T-helper 2 cell treated with Interferon-gamma antibody and Interleukin-4, amounts not matched to agents 5 μg/mL and 100 μg/mL, for 36 hours (primary cell): ENCODE measurements at regions not wholly inside any gene's neighbourhood (a gene's known extent, or its start where the extent isn't known, plus 50 kb on each side); places are given as distances from the start of the nearest gene placed in this dataset.
"Not testable (repeated sequence)": the region's sequence is repeated elsewhere in the genome, so short reads cannot be mapped to it uniquely, and the experiment has no call there.

ENCODE experiments used
- DNase-seq: peaks from one replicate; pipeline ENCODE4 v3.0.0; 2021; ENCODE audit warnings: low spot score
- H3K27ac Mint-ChIP-seq: one replicate; pipeline ENCODE4 v1.8.0; 2021; ENCODE audit warnings: mild to moderate bottlenecking, mixed read lengths
- H3K27me3 Mint-ChIP-seq: one replicate; pipeline ENCODE4 v1.8.0; 2021; ENCODE audit warnings: low read depth, mixed read lengths
- H3K36me3 Mint-ChIP-seq: one replicate; pipeline ENCODE4 v1.8.0; 2021; ENCODE audit warnings: low read depth, mixed read lengths
- H3K4me1 Mint-ChIP-seq: one replicate; pipeline ENCODE4 v1.8.0; 2021; ENCODE audit warnings: low read depth, mixed read lengths
- H3K4me3 Mint-ChIP-seq: one replicate; pipeline ENCODE4 v1.8.0; 2022; ENCODE audit warnings: mild to moderate bottlenecking, moderate library complexity, mixed read lengths
- H3K9me3 Mint-ChIP-seq: one replicate; pipeline ENCODE4 v1.8.0; 2021; ENCODE audit warnings: mixed read lengths

GRCh38 chr10:23493711-23494110, 54.8 kb downstream of the OTUD1 start:
- H3K36me3 Mint-ChIP-seq = no peaks in the 10 kb centered on the region
- DNase-seq = no peak
- peaks cover 7% of the 10 kb centered on the region for H3K27me3 Mint-ChIP-seq
- no peaks in the 10 kb centered on the region for H3K9me3 Mint-ChIP-seq
- H3K27ac Mint-ChIP-seq = no peak overlapping the region
- no peaks in the 10 kb centered on the region for H3K4me1 Mint-ChIP-seq
- no peak overlapping the region for H3K4me3 Mint-ChIP-seq

DNA sequence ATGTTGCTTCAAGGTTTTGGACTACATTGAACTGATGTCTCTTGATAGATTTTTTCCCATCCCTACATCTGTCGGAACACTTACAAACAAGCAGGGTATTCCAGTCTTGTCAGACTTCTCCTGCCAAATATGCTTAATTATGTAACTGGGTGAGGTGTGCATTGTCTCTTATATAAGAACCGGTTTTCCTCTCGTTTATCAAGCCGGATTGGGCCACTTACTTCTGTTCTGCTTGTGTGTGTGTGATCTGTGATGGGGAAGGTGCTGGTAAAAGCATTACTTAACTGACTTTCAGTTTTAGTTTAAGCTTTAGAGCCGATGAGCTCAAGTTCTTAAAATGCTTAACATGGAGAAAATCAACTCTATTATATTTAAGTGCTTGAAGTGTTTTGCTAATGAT, 57.9 kb downstream of the OTUD1 start:
- no peak for DNase-seq
- H3K4me1 Mint-ChIP-seq = no peaks in the 10 kb centered on the region
- no peaks in the 10 kb centered on the region for H3K9me3 Mint-ChIP-seq
- no peak overlapping the region for H3K4me3 Mint-ChIP-seq
- no peaks in the 10 kb centered on the region for H3K36me3 Mint-ChIP-seq
- no peak overlapping the region for H3K27ac Mint-ChIP-seq
- H3K27me3 Mint-ChIP-seq = peaks cover 5% of the 10 kb centered on the region

GRCh38 chr10:23499372-23500132, 60.7 kb downstream of the OTUD1 start:
- no peaks in the 10 kb centered on the region for H3K9me3 Mint-ChIP-seq
- H3K27ac Mint-ChIP-seq = no peak overlapping the region
- no peak for DNase-seq
- H3K4me1 Mint-ChIP-seq = no peaks in the 10 kb centered on the region
- H3K36me3 Mint-ChIP-seq = no peaks in the 10 kb centered on the region
- H3K27me3 Mint-ChIP-seq = peaks cover 5% of the 10 kb centered on the region
- H3K4me3 Mint-ChIP-seq = no peak overlapping the region

GRCh38 chr10:23505797-23506465, 67.1 kb downstream of the OTUD1 start:
- no peak for DNase-seq
- Mint-ChIP-seq H3K27ac (no peak overlapping the region), H3K27me3 (no peaks in the 10 kb centered on the region), H3K36me3 (no peaks in the 10 kb centered on the region), H3K4me1 (no peaks in the 10 kb centered on the region), H3K4me3 (no peak overlapping the region), H3K9me3 (no peaks in the 10 kb centered on the region)

GRCh38 chr10:23512355-23513058, 73.6 kb downstream of the OTUD1 start:
- Mint-ChIP-seq H3K36me3 (no peaks in the 10 kb centered on the region), H3K9me3 (peaks cover 3% of the 10 kb centered on the region), H3K4me3 (no peak overlapping the region), H3K27me3 (no peaks in the 10 kb centered on the region), H3K27ac (no peak overlapping the region), H3K4me1 (peaks cover 14% of the 10 kb centered on the region)
- no peak for DNase-seq

DNA sequence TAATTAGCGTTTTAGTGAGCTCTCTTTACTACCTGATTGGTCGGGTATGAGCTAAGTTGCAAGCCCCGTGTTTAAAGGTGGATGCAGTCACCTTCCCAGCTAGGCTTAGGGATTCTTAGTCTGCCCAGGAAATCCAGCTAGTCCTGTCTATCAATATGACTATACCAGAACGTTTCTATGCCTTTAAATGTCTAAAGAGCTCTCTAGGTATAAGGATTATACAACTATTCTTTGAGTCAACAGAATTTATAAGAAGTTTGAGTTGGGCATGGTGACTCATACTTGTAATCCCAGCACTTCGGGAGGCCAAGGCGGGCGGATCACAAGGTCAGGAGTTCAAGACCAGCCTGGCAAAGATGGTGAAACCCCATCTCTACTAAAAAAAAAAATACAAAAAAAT, 74.7 kb downstream of the OTUD1 start:
- H3K36me3 Mint-ChIP-seq, H3K27ac Mint-ChIP-seq, DNase-seq, H3K4me3 Mint-ChIP-seq, H3K9me3 Mint-ChIP-seq, H3K27me3 Mint-ChIP-seq: not testable (repeated sequence)
- peaks cover 14% of the 10 kb centered on the region for H3K4me1 Mint-ChIP-seq

DNA sequence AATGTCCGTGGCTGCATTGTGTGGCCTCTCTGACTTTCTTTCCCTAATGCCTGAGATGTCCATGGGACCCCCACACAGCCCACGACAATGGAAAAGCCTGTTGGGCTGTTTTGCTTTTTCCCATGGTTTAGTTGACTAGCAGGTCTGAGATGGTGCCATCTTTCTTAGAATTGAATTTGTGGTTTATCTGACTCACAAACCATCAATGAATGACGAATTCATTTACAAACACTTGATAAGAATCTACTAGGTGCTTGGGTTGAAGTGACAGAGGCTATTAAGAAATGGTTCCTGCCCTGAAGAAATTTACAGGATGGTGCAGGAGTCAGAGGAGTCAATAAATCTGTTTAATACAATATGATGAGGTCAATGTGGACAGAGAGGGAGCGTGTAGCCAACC, 75.4 kb downstream of the OTUD1 start:
- Mint-ChIP-seq H3K4me1 (peaks cover 14% of the 10 kb centered on the region), H3K27ac (peak overlapping the region; percentile 9), H3K9me3 (peaks cover 3% of the 10 kb centered on the region), H3K4me3 (no peak overlapping the region), H3K27me3 (peaks cover 4% of the 10 kb centered on the region), H3K36me3 (no peaks in the 10 kb centered on the region)
- peak; percentile 19 for DNase-seq

- no peak overlapping the region for H3K27ac Mint-ChIP-seq
- peaks cover 9% of the 10 kb centered on the region for H3K27me3 Mint-ChIP-seq
- H3K4me1 Mint-ChIP-seq = peaks cover 14% of the 10 kb centered on the region
- no peak overlapping the region for H3K4me3 Mint-ChIP-seq
- no peak for DNase-seq
- peaks cover 3% of the 10 kb centered on the region for H3K9me3 Mint-ChIP-seq
- H3K36me3 Mint-ChIP-seq = no peaks in the 10 kb centered on the region
Observed at GRCh38 chr10:23516530-23516929, 77.7 kb downstream of the OTUD1 start.

- DNase-seq = no peak
- Mint-ChIP-seq H3K27me3 (peaks cover 9% of the 10 kb centered on the region), H3K27ac (no peak overlapping the region), H3K36me3 (no peaks in the 10 kb centered on the region), H3K4me3 (no peak overlapping the region), H3K4me1 (peaks cover 13% of the 10 kb centered on the region), H3K9me3 (peaks cover 3% of the 10 kb centered on the region)
Observed at GRCh38 chr10:23517155-23517554, 78.3 kb downstream of the OTUD1 start.

- Mint-ChIP-seq H3K27ac (no peak overlapping the region), H3K27me3 (peaks cover 9% of the 10 kb centered on the region), H3K9me3 (no peaks in the 10 kb centered on the region), H3K4me1 (no peaks in the 10 kb centered on the region), H3K4me3 (no peak overlapping the region), H3K36me3 (no peaks in the 10 kb centered on the region)
- DNase-seq = no peak
Observed at GRCh38 chr10:23521735-23522134, 82.9 kb downstream of the OTUD1 start.

DNA sequence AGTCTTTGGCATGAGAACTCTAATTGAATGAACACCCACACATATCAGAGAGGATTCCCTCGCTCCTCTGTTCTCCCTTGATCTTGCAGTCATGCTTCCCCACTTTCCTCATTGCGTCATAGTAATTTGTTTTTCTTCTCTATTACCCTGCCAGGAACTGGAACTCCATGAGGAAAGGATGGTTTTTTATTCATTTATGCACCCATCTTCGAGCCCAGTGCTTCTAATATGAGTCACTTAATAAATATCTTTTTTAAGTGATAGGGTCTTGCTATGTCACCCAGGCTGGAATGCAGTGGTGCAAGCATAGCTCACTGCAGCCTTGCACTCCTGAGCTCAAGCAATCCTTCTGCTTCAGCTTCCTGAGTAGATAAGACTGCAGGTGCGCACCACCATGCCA, 83.5 kb downstream of the OTUD1 start:
- Mint-ChIP-seq H3K9me3 (no peaks in the 10 kb centered on the region), H3K27ac (no peak overlapping the region), H3K4me1 (no peaks in the 10 kb centered on the region), H3K4me3 (no peak overlapping the region), H3K27me3 (peaks cover 9% of the 10 kb centered on the region), H3K36me3 (no peaks in the 10 kb centered on the region)
- DNase-seq = no peak

DNA sequence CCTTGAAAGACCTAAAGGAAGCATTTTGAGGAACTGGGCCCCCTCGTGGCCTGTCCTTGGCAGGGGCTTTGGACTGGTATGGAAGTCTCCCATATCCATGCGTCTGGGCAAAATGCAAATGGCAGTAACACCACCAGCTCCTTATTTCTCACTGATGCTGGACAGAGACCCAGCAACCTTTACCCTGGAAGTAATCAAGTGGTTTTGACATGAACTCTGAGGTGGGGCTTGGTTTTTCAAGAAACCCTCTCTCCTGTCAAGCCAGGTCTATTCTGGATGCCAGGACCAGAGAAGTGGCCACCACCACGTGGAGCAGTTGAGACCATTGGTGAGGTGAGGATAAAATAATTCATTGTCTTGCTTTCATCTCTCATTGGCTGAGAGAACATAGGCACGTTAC, 84.4 kb downstream of the OTUD1 start:
- H3K4me1 Mint-ChIP-seq = no peaks in the 10 kb centered on the region
- H3K4me3 Mint-ChIP-seq = no peak overlapping the region
- no peaks in the 10 kb centered on the region for H3K9me3 Mint-ChIP-seq
- H3K36me3 Mint-ChIP-seq = no peaks in the 10 kb centered on the region
- no peak for DNase-seq
- no peak overlapping the region for H3K27ac Mint-ChIP-seq
- peaks cover 9% of the 10 kb centered on the region for H3K27me3 Mint-ChIP-seq

- Mint-ChIP-seq H3K4me3 (no peak overlapping the region), H3K27me3 (peaks cover 5% of the 10 kb centered on the region), H3K9me3 (no peaks in the 10 kb centered on the region), H3K4me1 (no peaks in the 10 kb centered on the region), H3K27ac (no peak overlapping the region), H3K36me3 (no peaks in the 10 kb centered on the region)
- no peak for DNase-seq
Observed at GRCh38 chr10:23525406-23525805, 86.5 kb downstream of the OTUD1 start.

- peaks cover 10% of the 10 kb centered on the region for H3K4me1 Mint-ChIP-seq
- H3K4me3 Mint-ChIP-seq = no peak overlapping the region
- no peaks in the 10 kb centered on the region for H3K27me3 Mint-ChIP-seq
- DNase-seq = no peak
- H3K9me3 Mint-ChIP-seq = no peaks in the 10 kb centered on the region
- H3K36me3 Mint-ChIP-seq = no peaks in the 10 kb centered on the region
- no peak overlapping the region for H3K27ac Mint-ChIP-seq
Observed at GRCh38 chr10:23528419-23528818, 89.5 kb downstream of the OTUD1 start.
